K562 (cell line): ENCODE measurements at regions not wholly inside any gene's neighbourhood (a gene's known extent, or its start where the extent isn't known, plus 50 kb on each side); places are given as distances from the start of the nearest gene placed in this dataset.

Experiments
- ATAC-seq: fragments of 200-7000 bp; cut with Tn5 transposase; 3 replicates; pipeline ENCODE4 v1.9.1; 2020; ENCODE audit warnings: moderate library complexity
- BruUV-seq: library from RNA; stranded (reverse); fragments of 400-500 nt; replicated peaks from 2 replicates; lab custom pipeline; 2021; lab: Mats Ljungman, UMichigan
- CTCF ChIA-PET: fragments of 300-600 bp; formaldehyde crosslinking; extraction: SDS; loops from one replicate; lab custom pipeline; 2021; ENCODE audit warnings: low intra/inter-chr PET ratio; lab: Yijun Ruan, JAX
- POLR2A ChIA-PET: fragments of 300-600, 350-650 bp; sonication (Branson Sonifier 250); formaldehyde crosslinking; extraction: SDS; loops from one replicate; lab custom pipeline; 2021; ENCODE audit warnings: antibody characterized with exemption, inconsistent platforms; lab: Yijun Ruan, JAX
- DNase-seq, 4 experiments: peaks; one replicate each; pipeline versions ENCODE4 v3.0.0 to v3.0.0-alpha.2; 2011 to 2018; ENCODE audit warnings: low spot score in 3 of 4, mixed read lengths in 3 of 4; ENCODE audit errors: extremely low read depth in 1 of 4
- FAIRE-seq: peaks from 2 replicates; lab custom pipeline; 2011; peaks lifted over from hg19 to GRCh38; lab: Jason Lieb, UNC
- H2AFZ ChIP-seq: 2 replicates; pipeline ENCODE4 v1.6.0; 2011; ENCODE audit warnings: low read depth, low read length, control low read depth, inconsistent platforms
- H3K27ac ChIP-seq: fragments of 200-600 bp; 3 replicates; pipeline ENCODE4 v1.8.0; 2011; ENCODE audit warnings: low read depth, mild to moderate bottlenecking, control low read depth, inconsistent platforms, low read length, moderate library complexity, mixed read lengths; ENCODE audit errors: extremely low read depth
- H3K27me3 ChIP-seq, 2 experiments: fragments of 300-600 bp in 1 of 2; 2 replicates in 1 of 2; 3 replicates in 1 of 2; pipeline versions ENCODE4 v1.6.0 to v1.8.0; 2011; ENCODE audit warnings: inconsistent platforms in 2 of 2, low read length in 2 of 2, mild to moderate bottlenecking in 1 of 2, mixed read lengths in 1 of 2, moderate library complexity in 1 of 2; ENCODE audit not compliant: control insufficient read depth in 2 of 2, insufficient read depth in 2 of 2
- H3K36me3 ChIP-seq: fragments of 300-600 bp; 3 replicates; pipeline ENCODE4 v1.8.0; 2011; ENCODE audit warnings: mild to moderate bottlenecking, low read length, inconsistent platforms; ENCODE audit not compliant: control insufficient read depth, insufficient read depth
- H3K4me1 ChIP-seq, 2 experiments: fragments of 200-600 bp in 1 of 2; replicated peaks in 1 of 2; 2 replicates in 1 of 2; 3 replicates in 1 of 2; pipeline versions ENCODE4 v1.5.1 to v1.8.0; 2011; ENCODE audit warnings: inconsistent platforms in 2 of 2, low read length in 2 of 2, mild to moderate bottlenecking in 1 of 2, mixed read lengths in 1 of 2, moderate library complexity in 1 of 2; ENCODE audit not compliant: control insufficient read depth in 2 of 2, insufficient read depth in 2 of 2
- H3K4me2 ChIP-seq: 2 replicates; pipeline ENCODE4 v1.6.1; 2011; ENCODE audit warnings: low read length, control low read depth, inconsistent platforms, mixed read lengths; ENCODE audit not compliant: insufficient read depth
- H3K4me3 ChIP-seq: fragments of 200-600 bp; sonication (generic), shearing (Covaris generic); 2 replicates; pipeline ENCODE4 v1.5.1; 2016; ENCODE audit warnings: control low read depth, inconsistent platforms
- H3K79me2 ChIP-seq: fragments of 200-600 bp; 3 replicates; pipeline ENCODE4 v1.8.0; 2011; ENCODE audit warnings: low read length, inconsistent platforms; ENCODE audit not compliant: control insufficient read depth, insufficient read depth
- H3K9ac ChIP-seq, 2 experiments: 2 replicates each; pipeline versions ENCODE4 v1.6.0 to v1.6.1; 2011; ENCODE audit warnings: low read depth in 2 of 2, low read length in 2 of 2, control low read depth in 1 of 2, inconsistent platforms in 1 of 2, mild to moderate bottlenecking in 1 of 2, mixed read lengths in 1 of 2; ENCODE audit not compliant: insufficient read depth in 1 of 2
- H3K9me1 ChIP-seq: one replicate; pipeline ENCODE4 v1.6.0; 2011; ENCODE audit warnings: inconsistent platforms, mild to moderate bottlenecking, low read length, moderate library complexity; ENCODE audit not compliant: control insufficient read depth, insufficient read depth
- H3K9me3 ChIP-seq: replicated peaks from 2 replicates; pipeline ENCODE4 v1.5.1; 2011; ENCODE audit warnings: low read depth, low read length, inconsistent platforms; ENCODE audit not compliant: control insufficient read depth, insufficient read depth
- H4K20me1 ChIP-seq: replicated peaks from 2 replicates; pipeline ENCODE4 v1.6.1; 2011; ENCODE audit warnings: low read length, inconsistent platforms, mixed read lengths; ENCODE audit not compliant: control insufficient read depth, insufficient read depth
- CBX2 ChIP-seq: fragments of 200-600 bp; sonication (generic); IDR thresholded peaks from one replicate; pipeline ENCODE4 v1.6.1; 2012; ENCODE audit warnings: mild to moderate bottlenecking, low read length, inconsistent platforms; ENCODE audit not compliant: insufficient read depth, poor library complexity, severe bottlenecking
- NFATC3 ChIP-seq: fragments of 450-650 bp; IDR thresholded peaks from 2 replicates; pipeline ENCODE4 v1.6.1; 2017; ENCODE audit warnings: mild to moderate bottlenecking
- RBM17 ChIP-seq: fragments of 200-400 bp; formaldehyde crosslinking; IDR thresholded peaks from 2 replicates; pipeline ENCODE4 v1.6.1; 2017; ENCODE audit warnings: low read depth, mild to moderate bottlenecking, low read length, borderline replicate concordance
- SNIP1 ChIP-seq: fragments of 450-650 bp; IDR thresholded peaks from 2 replicates; pipeline ENCODE4 v1.7.1; 2017; ENCODE audit warnings: low read depth, mild to moderate bottlenecking
- U2AF2 ChIP-seq: fragments of 200-400 bp; formaldehyde crosslinking; optimal IDR thresholded peaks from 2 replicates; pipeline ENCODE3; 2017; ENCODE audit warnings: low read depth, mild to moderate bottlenecking, low read length
- ZBTB1 ChIP-seq: sonication (generic); formaldehyde crosslinking; IDR thresholded peaks from 2 replicates; pipeline ENCODE4 v1.8.1; 2023; ENCODE audit warnings: missing genetic modification reagents, low read depth, mild to moderate bottlenecking, borderline replicate concordance
- ZNF133 ChIP-seq: fragments of 250-450 bp; sonication (Bioruptor Pico); IDR thresholded peaks from 2 replicates; pipeline ENCODE4 v1.4.0; 2020; ENCODE audit warnings: mild to moderate bottlenecking
- ZNF165 ChIP-seq: fragments of 250-450 bp; sonication (Bioruptor Pico); IDR thresholded peaks from 2 replicates; pipeline ENCODE4 v1.4.0; 2020; ENCODE audit warnings: borderline replicate concordance
- ZNF175 ChIP-seq: fragments of 200-800 bp; sonication (Bioruptor generic); IDR thresholded peaks from 2 replicates; pipeline ENCODE4 v1.6.1; 2016; ENCODE audit warnings: low read depth, mild to moderate bottlenecking, missing genetic modification characterization, missing compliant biosample characterization
- ZNF445 ChIP-seq: fragments of 250-450 bp; sonication (Bioruptor Pico); IDR thresholded peaks from 2 replicates; pipeline ENCODE4 v1.4.0; 2020; ENCODE audit warnings: low read depth, mild to moderate bottlenecking, moderate library complexity
- WGBS: fragments of 100-300 bp; shearing (Covaris generic); methylation state at CpG from one replicate; pipeline ENCODE4 v1.1.6; 2016; ENCODE audit warnings: low coverage, mixed read lengths; ENCODE audit not compliant: insufficient coverage; ENCODE audit errors: missing lambda C conversion rate; 5-methylcytosine and 5-hydroxymethylcytosine counted together
- in situ Hi-C: fragments of 300-500 bp; cut with MboI; formaldehyde crosslinking; loops from 4 replicates; pipeline ENCODE4 v1.15.0; 2018; ENCODE audit warnings: inconsistent platforms, mixed read lengths
- intact Hi-C: fragments of 100-400 bp; cut with micrococcal nuclease; formaldehyde crosslinking; loops from 2 replicates; pipeline ENCODE4 v1.14.2; 2022
- TF ChIP-seq, protein P1 (sequence below): fragments of 250-450 bp; sonication (Bioruptor Pico); IDR thresholded peaks from 2 replicates; pipeline ENCODE4 v1.5.0; 2022; ENCODE audit warnings: mild to moderate bottlenecking
- TF ChIP-seq, protein P2 (sequence below): sonication (generic); formaldehyde crosslinking; IDR thresholded peaks from 2 replicates; pipeline ENCODE4 v1.4.0; 2020; ENCODE audit warnings: mild to moderate bottlenecking, missing genetic modification reagents
- TF ChIP-seq, protein P3 (sequence below): IDR thresholded peaks from 2 replicates; pipeline ENCODE4 v1.6.1; 2012; ENCODE audit warnings: low read depth, low read length, improper control_type of control experiment, borderline replicate concordance
- TF ChIP-seq, protein P4 (sequence below): fragments of 250-450 bp; sonication (Bioruptor Pico); IDR thresholded peaks from 2 replicates; pipeline ENCODE4 v1.5.0; 2021
- TF ChIP-seq, protein P5 (sequence below), 2 experiments: fragments of 200-800 bp in 1 of 2; sonication (Bioruptor generic) in 1 of 2; sonication (generic) in 1 of 2; formaldehyde crosslinking in 1 of 2; IDR thresholded peaks in 1 of 2; conservative IDR thresholded peaks in 1 of 2; 2 replicates each; pipeline versions ENCODE4 v1.5.0 to v1.6.1; 2016 to 2020; ENCODE audit warnings: missing compliant biosample characterization in 1 of 2, missing genetic modification characterization in 1 of 2, missing genetic modification reagents in 1 of 2

DNA sequence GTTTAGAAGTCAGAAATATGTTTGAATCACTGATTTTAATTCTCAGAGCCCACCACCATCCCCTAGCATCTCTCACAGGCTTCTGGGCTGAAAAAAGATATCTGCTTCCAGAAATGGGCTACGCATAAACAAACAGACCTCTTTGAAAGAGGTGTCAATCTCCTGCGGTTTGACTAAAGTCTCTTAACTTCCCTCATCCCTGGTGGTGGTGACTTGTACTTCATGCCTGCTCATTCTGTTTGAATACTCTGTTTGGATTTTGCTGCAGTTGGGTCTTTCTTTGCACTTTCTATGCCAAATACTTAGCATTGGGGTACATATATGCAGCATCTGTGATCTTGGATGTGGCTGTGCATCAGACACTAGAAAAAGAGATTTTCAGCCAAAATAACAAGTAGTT lies 157.2 kb upstream of the ATP10B start:
- Histone ChIP-seq H3K36me3 (no peaks in the 10 kb centered on the region), H3K4me1 (no peaks in the 10 kb centered on the region), H3K4me3 (no peak overlapping the region)
- WGBS, result 4% methylated on average over 2 of the region's 2 CpGs
- ATAC-seq (no peak), FAIRE-seq (no peak), DNase-seq (no peak)
- POLR2A ChIA-PET, result no interaction called here
- BruUV-seq, result no TSS peak
- intact Hi-C loops, result no loop called here
- no peak for TF ChIP-seq ZNF133 (CRISPR knock-in tag)
- TF ChIP-seq RBM17, result no peak
- TF ChIP-seq, protein P1, sequence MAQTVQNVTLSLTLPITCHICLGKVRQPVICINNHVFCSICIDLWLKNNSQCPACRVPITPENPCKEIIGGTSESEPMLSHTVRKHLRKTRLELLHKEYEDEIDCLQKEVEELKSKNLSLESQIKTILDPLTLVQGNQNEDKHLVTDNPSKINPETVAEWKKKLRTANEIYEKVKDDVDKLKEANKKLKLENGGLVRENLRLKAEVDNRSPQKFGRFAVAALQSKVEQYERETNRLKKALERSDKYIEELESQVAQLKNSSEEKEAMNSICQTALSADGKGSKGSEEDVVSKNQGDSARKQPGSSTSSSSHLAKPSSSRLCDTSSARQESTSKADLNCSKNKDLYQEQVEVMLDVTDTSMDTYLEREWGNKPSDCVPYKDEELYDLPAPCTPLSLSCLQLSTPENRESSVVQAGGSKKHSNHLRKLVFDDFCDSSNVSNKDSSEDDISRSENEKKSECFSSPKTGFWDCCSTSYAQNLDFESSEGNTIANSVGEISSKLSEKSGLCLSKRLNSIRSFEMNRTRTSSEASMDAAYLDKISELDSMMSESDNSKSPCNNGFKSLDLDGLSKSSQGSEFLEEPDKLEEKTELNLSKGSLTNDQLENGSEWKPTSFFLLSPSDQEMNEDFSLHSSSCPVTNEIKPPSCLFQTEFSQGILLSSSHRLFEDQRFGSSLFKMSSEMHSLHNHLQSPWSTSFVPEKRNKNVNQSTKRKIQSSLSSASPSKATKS (CRISPR knock-in tag), result no peak
- TF ChIP-seq, protein P2, sequence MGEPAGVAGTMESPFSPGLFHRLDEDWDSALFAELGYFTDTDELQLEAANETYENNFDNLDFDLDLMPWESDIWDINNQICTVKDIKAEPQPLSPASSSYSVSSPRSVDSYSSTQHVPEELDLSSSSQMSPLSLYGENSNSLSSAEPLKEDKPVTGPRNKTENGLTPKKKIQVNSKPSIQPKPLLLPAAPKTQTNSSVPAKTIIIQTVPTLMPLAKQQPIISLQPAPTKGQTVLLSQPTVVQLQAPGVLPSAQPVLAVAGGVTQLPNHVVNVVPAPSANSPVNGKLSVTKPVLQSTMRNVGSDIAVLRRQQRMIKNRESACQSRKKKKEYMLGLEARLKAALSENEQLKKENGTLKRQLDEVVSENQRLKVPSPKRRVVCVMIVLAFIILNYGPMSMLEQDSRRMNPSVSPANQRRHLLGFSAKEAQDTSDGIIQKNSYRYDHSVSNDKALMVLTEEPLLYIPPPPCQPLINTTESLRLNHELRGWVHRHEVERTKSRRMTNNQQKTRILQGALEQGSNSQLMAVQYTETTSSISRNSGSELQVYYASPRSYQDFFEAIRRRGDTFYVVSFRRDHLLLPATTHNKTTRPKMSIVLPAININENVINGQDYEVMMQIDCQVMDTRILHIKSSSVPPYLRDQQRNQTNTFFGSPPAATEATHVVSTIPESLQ, result no peak
- TF ChIP-seq ZNF445 (CRISPR knock-in tag), result no peak
- TF ChIP-seq ZNF175, result no peak
- TF ChIP-seq ZNF165 (CRISPR knock-in tag), result no peak
- TF ChIP-seq NFATC3, result no peak
- TF ChIP-seq, protein P3, sequence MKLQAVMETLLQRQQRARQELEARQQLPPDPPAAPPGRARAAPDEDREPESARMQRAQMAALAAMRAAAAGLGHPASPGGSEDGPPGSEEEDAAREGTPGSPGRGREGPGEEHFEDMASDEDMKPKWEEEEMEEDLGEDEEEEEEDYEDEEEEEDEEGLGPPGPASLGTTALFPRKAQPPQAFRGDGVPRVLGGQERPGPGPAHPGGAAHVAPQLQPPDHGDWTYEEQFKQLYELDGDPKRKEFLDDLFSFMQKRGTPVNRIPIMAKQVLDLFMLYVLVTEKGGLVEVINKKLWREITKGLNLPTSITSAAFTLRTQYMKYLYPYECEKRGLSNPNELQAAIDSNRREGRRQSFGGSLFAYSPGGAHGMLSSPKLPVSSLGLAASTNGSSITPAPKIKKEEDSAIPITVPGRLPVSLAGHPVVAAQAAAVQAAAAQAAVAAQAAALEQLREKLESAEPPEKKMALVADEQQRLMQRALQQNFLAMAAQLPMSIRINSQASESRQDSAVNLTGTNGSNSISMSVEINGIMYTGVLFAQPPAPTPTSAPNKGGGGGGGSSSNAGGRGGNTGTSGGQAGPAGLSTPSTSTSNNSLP, result no peak
- TF ChIP-seq, protein P4, sequence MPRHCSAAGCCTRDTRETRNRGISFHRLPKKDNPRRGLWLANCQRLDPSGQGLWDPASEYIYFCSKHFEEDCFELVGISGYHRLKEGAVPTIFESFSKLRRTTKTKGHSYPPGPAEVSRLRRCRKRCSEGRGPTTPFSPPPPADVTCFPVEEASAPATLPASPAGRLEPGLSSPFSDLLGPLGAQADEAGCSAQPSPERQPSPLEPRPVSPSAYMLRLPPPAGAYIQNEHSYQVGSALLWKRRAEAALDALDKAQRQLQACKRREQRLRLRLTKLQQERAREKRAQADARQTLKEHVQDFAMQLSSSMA (CRISPR knock-in tag), result no peak
- TF ChIP-seq, protein P5, sequence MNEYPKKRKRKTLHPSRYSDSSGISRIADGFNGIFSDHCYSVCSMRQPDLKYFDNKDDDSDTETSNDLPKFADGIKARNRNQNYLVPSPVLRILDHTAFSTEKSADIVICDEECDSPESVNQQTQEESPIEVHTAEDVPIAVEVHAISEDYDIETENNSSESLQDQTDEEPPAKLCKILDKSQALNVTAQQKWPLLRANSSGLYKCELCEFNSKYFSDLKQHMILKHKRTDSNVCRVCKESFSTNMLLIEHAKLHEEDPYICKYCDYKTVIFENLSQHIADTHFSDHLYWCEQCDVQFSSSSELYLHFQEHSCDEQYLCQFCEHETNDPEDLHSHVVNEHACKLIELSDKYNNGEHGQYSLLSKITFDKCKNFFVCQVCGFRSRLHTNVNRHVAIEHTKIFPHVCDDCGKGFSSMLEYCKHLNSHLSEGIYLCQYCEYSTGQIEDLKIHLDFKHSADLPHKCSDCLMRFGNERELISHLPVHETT (CRISPR knock-in tag; conservative IDR thresholded peaks at IDR 0.05 in 1 of 2, IDR thresholded peaks at IDR 0.05 in 1 of 2), result no peak
- no peak for TF ChIP-seq CBX2
- no peak for TF ChIP-seq SNIP1
- TF ChIP-seq U2AF2, result no peak
- no peak for TF ChIP-seq ZBTB1
- TF ChIP-seq, all 486 proteins: peak for 0
- H2AFZ ChIP-seq, result no peak overlapping the region
- H3K9ac ChIP-seq, result no peak overlapping the region
- H4K20me1 ChIP-seq, result no peaks in the 10 kb centered on the region
- H3K9me3 ChIP-seq, result 0 out of 2 replicates have a peak, but pooled peaks cover 2% of the 10 kb centered on the region
- no peak overlapping the region for H3K27ac ChIP-seq
- H3K4me2 ChIP-seq, result no peak overlapping the region
- no peaks in the 10 kb centered on the region for H3K27me3 ChIP-seq
- in situ Hi-C loops, result no loop called here
- H3K79me2 ChIP-seq, result no peaks in the 10 kb centered on the region
- CTCF ChIA-PET, result no interaction called here
- H3K9me1 ChIP-seq, result no peaks in the 10 kb centered on the region
